ENCODE measurements at regions not wholly inside any gene's neighbourhood (a gene's known extent, or its start where the extent isn't known, plus 50 kb on each side); places are given as distances from the start of the nearest gene placed in this dataset.

DNA sequence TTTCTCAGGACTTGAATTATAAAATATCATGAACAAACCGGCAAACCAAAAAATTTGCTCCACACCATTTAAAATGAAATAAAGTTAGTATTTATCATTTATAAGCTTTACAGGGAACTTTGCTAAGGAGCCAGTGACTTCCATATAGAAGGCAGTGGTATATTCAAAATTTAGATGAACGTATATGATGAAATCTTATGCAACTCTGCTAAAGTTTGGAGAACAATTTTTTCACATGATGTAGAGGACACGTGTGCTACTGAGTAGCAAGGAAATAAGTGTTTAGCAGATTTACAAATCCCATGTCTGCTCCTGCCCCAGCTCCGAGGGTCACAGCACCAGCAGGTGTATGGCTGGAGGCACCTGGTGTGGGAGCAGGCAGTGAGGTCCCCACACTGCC is 70.8 kb upstream of the IFNG-AS1 start:
- TF ChIP-seq EZH2phosphoT487 (IDR thresholded peaks at IDR 0.05; ENCODE audit: borderline replicate concordance, low read length), result no peak
- TF ChIP-seq, protein P1, sequence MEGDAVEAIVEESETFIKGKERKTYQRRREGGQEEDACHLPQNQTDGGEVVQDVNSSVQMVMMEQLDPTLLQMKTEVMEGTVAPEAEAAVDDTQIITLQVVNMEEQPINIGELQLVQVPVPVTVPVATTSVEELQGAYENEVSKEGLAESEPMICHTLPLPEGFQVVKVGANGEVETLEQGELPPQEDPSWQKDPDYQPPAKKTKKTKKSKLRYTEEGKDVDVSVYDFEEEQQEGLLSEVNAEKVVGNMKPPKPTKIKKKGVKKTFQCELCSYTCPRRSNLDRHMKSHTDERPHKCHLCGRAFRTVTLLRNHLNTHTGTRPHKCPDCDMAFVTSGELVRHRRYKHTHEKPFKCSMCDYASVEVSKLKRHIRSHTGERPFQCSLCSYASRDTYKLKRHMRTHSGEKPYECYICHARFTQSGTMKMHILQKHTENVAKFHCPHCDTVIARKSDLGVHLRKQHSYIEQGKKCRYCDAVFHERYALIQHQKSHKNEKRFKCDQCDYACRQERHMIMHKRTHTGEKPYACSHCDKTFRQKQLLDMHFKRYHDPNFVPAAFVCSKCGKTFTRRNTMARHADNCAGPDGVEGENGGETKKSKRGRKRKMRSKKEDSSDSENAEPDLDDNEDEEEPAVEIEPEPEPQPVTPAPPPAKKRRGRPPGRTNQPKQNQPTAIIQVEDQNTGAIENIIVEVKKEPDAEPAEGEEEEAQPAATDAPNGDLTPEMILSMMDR (IDR thresholded peaks at IDR 0.05; ENCODE audit: low read depth, low read length, poor library complexity, severe bottlenecking), result no peak

DNA sequence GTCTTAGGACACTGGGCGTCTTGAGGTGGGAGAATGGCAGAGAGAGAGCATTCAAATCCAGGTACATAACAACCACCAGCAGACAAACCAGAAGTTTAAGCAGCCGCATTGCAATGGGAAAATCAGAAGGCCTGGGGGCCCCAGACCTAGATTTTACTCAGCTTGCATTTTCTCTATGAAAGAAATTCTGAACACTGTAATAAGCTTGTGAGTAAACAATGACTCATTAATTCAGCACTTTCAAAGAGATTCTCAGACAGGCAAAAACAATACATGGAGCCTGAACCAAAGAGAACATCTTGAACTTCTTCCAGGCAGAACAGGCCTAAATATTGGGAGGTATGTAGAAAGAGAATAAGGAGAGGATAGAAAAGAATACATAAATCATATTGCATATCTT is 69.8 kb upstream of the IFNG-AS1 start:
- Histone ChIP-seq H3K9me3 (ENCODE audit: control insufficient read depth, insufficient read depth, low read length) (no peaks in the 10 kb centered on the region), H3K79me2 (ENCODE audit: control insufficient read depth, low read length) (no peaks in the 10 kb centered on the region), H3K36me3 (ENCODE audit: control insufficient read depth, low read length) (no peaks in the 10 kb centered on the region), H3K4me1 (ENCODE audit: control insufficient read depth, low read length) (peaks cover 27% of the 10 kb centered on the region), H3K4me3 (ENCODE audit: low read length) (no peak overlapping the region), H3K27ac (ENCODE audit: low read depth, low read length) (no peak overlapping the region), H3F3A (ENCODE audit: control insufficient read depth, insufficient read depth) (no peaks in the 10 kb centered on the region), H3K9me2 (replicated peaks; ENCODE audit: control insufficient read depth, low read length) (no peaks in the 10 kb centered on the region), H4K20me1 (ENCODE audit: control insufficient read depth, insufficient read depth, low read depth, low read length) (no peaks in the 10 kb centered on the region), H3K4me2 (ENCODE audit: low read length) (peak overlapping the region; percentile 22), H3K27me3 (ENCODE audit: control insufficient read depth, low read length) (no peaks in the 10 kb centered on the region)
- no peak for TF ChIP-seq EZH2phosphoT487 (IDR thresholded peaks at IDR 0.05; ENCODE audit: borderline replicate concordance, low read length)
- TF ChIP-seq, protein P1 (IDR thresholded peaks at IDR 0.05; ENCODE audit: low read depth, low read length, poor library complexity, severe bottlenecking), result no peak

More for the DNA sequence above, 70.8 kb upstream of the IFNG-AS1 start:
- Histone ChIP-seq H3K9me2 (replicated peaks; ENCODE audit: control insufficient read depth, low read length) (no peaks in the 10 kb centered on the region), H3K9me3 (ENCODE audit: control insufficient read depth, insufficient read depth, low read length) (no peaks in the 10 kb centered on the region), H3K4me1 (ENCODE audit: control insufficient read depth, low read length) (peaks cover 27% of the 10 kb centered on the region), H3K4me2 (ENCODE audit: low read length) (no peak overlapping the region), H3K36me3 (ENCODE audit: control insufficient read depth, low read length) (no peaks in the 10 kb centered on the region), H3K4me3 (ENCODE audit: low read length) (no peak overlapping the region), H3F3A (ENCODE audit: control insufficient read depth, insufficient read depth) (no peaks in the 10 kb centered on the region), H3K27ac (ENCODE audit: low read depth, low read length) (no peak overlapping the region), H3K27me3 (ENCODE audit: control insufficient read depth, low read length) (no peaks in the 10 kb centered on the region), H3K79me2 (ENCODE audit: control insufficient read depth, low read length) (no peaks in the 10 kb centered on the region), H4K20me1 (ENCODE audit: control insufficient read depth, insufficient read depth, low read depth, low read length) (no peaks in the 10 kb centered on the region)

DNA sequence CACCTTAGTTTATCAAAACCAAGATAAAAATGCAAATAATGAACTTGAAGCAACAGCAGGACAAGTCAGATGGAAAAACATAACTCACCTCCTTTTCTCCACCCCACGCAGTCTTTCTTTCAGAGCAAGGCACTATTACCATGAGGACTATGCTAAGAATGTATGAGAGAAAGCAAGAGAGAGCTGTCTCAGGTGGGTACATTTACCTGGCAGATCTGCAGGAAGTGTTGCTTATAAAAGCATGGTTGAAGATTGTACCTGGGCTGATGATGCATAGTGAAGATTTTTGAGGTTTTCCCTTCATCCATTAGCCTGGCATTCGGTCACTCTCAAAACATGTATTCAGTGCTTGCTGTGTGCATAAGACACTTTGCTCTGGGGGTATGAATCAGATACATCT is 68.8 kb upstream of the IFNG-AS1 start:
- Histone ChIP-seq H3K4me2 (ENCODE audit: low read length) (peak overlapping the region; percentile 22), H3K9me3 (ENCODE audit: control insufficient read depth, insufficient read depth, low read length) (no peaks in the 10 kb centered on the region)

More for the DNA sequence above, 68.8 kb upstream of the IFNG-AS1 start:
- H3K36me3 ChIP-seq (ENCODE audit: control insufficient read depth, low read length), result no peaks in the 10 kb centered on the region
- no peaks in the 10 kb centered on the region for H3K27me3 ChIP-seq (ENCODE audit: control insufficient read depth, low read length)
- H3K9me2 ChIP-seq (replicated peaks; ENCODE audit: control insufficient read depth, low read length), result no peaks in the 10 kb centered on the region
- no peak overlapping the region for H3K27ac ChIP-seq (ENCODE audit: low read depth, low read length)
- no peak for TF ChIP-seq EZH2phosphoT487 (IDR thresholded peaks at IDR 0.05; ENCODE audit: borderline replicate concordance, low read length)
- TF ChIP-seq, protein P1 (IDR thresholded peaks at IDR 0.05; ENCODE audit: low read depth, low read length, poor library complexity, severe bottlenecking), result no peak
- H3K4me3 ChIP-seq (ENCODE audit: low read length), result peak overlapping the region; percentile 2; the same call in 1 of the 2 replicates
- H3K79me2 ChIP-seq (ENCODE audit: control insufficient read depth, low read length), result no peaks in the 10 kb centered on the region
- H3K4me1 ChIP-seq (ENCODE audit: control insufficient read depth, low read length), result peaks cover 28% of the 10 kb centered on the region
- no peaks in the 10 kb centered on the region for H4K20me1 ChIP-seq (ENCODE audit: control insufficient read depth, insufficient read depth, low read depth, low read length)
- no peaks in the 10 kb centered on the region for H3F3A ChIP-seq (ENCODE audit: control insufficient read depth, insufficient read depth)
